Mucosa of descending colon (tissue), 3 donors: ENCODE measurements at regions not wholly inside any gene's neighbourhood (a gene's known extent, or its start where the extent isn't known, plus 50 kb on each side); places are given as distances from the start of the nearest gene placed in this dataset.

Experiments used
- ATAC-seq: fragments of 200-7000 bp; cut with Tn5 transposase; one replicate; pipeline ENCODE4 v1.9.1; 2020; ENCODE audit warnings: mild to moderate bottlenecking, moderate library complexity
- DNase-seq, 3 donors: peaks; one replicate each; pipeline ENCODE4 v3.0.0-alpha.2; 2020
- H3K36me3 ChIP-seq: fragments of 200-600 bp; one replicate; pipeline ENCODE4 v1.8.0; 2021; ENCODE audit warnings: low read depth, mild to moderate bottlenecking
- H3K4me1 ChIP-seq: fragments of 200-600 bp; one replicate; pipeline ENCODE4 v1.8.0; 2021; ENCODE audit warnings: low read depth, mild to moderate bottlenecking
- H3K4me3 ChIP-seq: fragments of 200-600 bp; one replicate; pipeline ENCODE4 v1.8.0; 2021; ENCODE audit warnings: mild to moderate bottlenecking
- H3K9me3 ChIP-seq: fragments of 200-600 bp; one replicate; pipeline ENCODE4 v1.8.0; 2021; ENCODE audit warnings: mild to moderate bottlenecking
- CTCF ChIP-seq: fragments of 200-600 bp; IDR thresholded peaks from one replicate; pipeline ENCODE4 v1.8.0; 2022; ENCODE audit warnings: antibody characterized with exemption, mild to moderate bottlenecking
- intact Hi-C, 2 donors: fragments of 100-400 bp; cut with DNase I in 1 of 2; cut with micrococcal nuclease in 1 of 2; formaldehyde crosslinking; loops; one replicate each; pipeline versions ENCODE4 v1.11.0 to v1.11.1; 2022; cut with DNase I, micrococcal nuclease
- donor health status: DM: no; HTN: no; CAD: no; lungs with moderate emphysema.
- donor health status: DM: no; HTN: no; CAD: no.
- donor health status: DM: no; HTN: yes; CAD: no.

GRCh38 chr2:126785236-126785635, 113.5 kb upstream of the TEX51 start:
- TF ChIP-seq CTCF: no peak
- ATAC-seq: no peak
- Histone ChIP-seq H3K4me1 (no peaks in the 10 kb centered on the region), H3K4me3 (no peak overlapping the region), H3K36me3 (no peaks in the 10 kb centered on the region), H3K9me3 (no peaks in the 10 kb centered on the region)
- DNase-seq: no peak
- intact Hi-C loops: no loop called here

DNA sequence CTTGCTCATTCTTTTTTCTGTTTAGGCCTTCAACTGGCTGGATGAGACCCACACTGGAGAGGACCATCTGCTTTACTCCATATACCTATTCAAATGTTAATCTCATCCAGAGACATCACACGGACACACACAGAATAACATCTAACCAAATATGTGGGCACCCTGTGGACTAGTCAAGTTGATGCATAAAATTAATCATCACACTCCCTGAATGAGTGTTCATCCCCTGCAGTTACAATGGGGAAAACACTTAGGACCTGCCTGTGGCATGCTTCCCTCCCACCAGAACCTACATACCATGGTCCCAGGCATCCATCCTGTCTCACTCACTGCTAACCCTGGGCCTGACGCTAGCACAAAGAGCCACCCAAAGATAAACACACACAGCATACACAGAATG, 112.8 kb upstream of the TEX51 start:
- Histone ChIP-seq H3K4me3 (no peak overlapping the region), H3K9me3 (no peaks in the 10 kb centered on the region), H3K4me1 (no peaks in the 10 kb centered on the region), H3K36me3 (no peaks in the 10 kb centered on the region)
- no peak for ATAC-seq
- no peak for DNase-seq
- intact Hi-C loops: no loop called here
- no peak for TF ChIP-seq CTCF

- Histone ChIP-seq H3K36me3 (no peaks in the 10 kb centered on the region), H3K4me3 (no peak overlapping the region), H3K4me1 (no peaks in the 10 kb centered on the region), H3K9me3 (no peaks in the 10 kb centered on the region)
- DNase-seq (no peak), ATAC-seq (no peak)
- no peak for TF ChIP-seq CTCF
- intact Hi-C loops: no loop called here
These were observed 111.9 kb upstream of the TEX51 start for GRCh38 chr2:126786765-126787164.

DNA sequence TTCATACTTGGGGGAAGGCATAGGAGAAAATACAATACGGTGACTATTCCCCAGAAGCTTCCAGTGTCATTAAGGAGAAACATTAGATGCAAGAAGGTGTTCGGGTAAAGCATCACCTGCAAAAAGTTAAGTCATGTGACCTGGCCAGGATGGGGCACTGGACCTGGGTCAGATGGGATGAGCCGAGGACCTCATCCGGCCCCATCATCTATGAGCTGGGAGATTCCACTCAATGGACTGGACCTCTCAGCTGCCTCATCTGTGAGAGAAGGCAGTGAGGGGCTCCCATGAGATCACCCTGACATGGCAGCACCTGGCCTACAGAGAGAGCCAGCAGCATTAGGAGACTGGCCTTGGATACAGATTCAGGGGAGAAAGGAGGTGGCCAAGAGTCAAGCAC, 111.4 kb upstream of the TEX51 start:
- no peaks in the 10 kb centered on the region for H3K4me1 ChIP-seq
- H3K4me3 ChIP-seq: no peak overlapping the region
- TF ChIP-seq CTCF: no peak
- intact Hi-C loops: no loop called here
- DNase-seq (no peak), ATAC-seq (no peak)
- no peaks in the 10 kb centered on the region for H3K9me3 ChIP-seq
- no peaks in the 10 kb centered on the region for H3K36me3 ChIP-seq

GRCh38 chr2:126788113-126788512, 110.6 kb upstream of the TEX51 start:
- DNase-seq: no peak
- H3K36me3 ChIP-seq: no peaks in the 10 kb centered on the region
- intact Hi-C loops: no loop called here

More at GRCh38 chr2:126788113-126788512, 110.6 kb upstream of the TEX51 start:
- Histone ChIP-seq H3K9me3 (no peaks in the 10 kb centered on the region), H3K4me3 (no peak overlapping the region), H3K4me1 (no peaks in the 10 kb centered on the region)
- no peak for TF ChIP-seq CTCF
- ATAC-seq: no peak
